Activated CD4-positive, CD25-positive, alpha-beta regulatory T cell treated with anti-CD3 and anti-CD28 coated beads, Interleukin-2, amount 50 U/mL, for 24 hours (primary cell): ENCODE measurements at regions not wholly inside any gene's neighbourhood (a gene's known extent, or its start where the extent isn't known, plus 50 kb on each side); places are given as distances from the start of the nearest gene placed in this dataset.
"Not testable (repeated sequence)": the region's sequence is repeated elsewhere in the genome, so short reads cannot be mapped to it uniquely, and the experiment has no call there.

ENCODE experiments used
- ATAC-seq, 2 donors: fragments of 150-1000 bp; cut with Tn5 transposase; one replicate each; pipeline ENCODE4 v1.10.0; 2021; ENCODE audit warnings: mild to moderate bottlenecking in 1 of 2, moderate library complexity in 1 of 2

- no peak for ATAC-seq
Observed at GRCh38 chr10:35881320-35881719, 239.2 kb upstream of the FZD8 start.

DNA sequence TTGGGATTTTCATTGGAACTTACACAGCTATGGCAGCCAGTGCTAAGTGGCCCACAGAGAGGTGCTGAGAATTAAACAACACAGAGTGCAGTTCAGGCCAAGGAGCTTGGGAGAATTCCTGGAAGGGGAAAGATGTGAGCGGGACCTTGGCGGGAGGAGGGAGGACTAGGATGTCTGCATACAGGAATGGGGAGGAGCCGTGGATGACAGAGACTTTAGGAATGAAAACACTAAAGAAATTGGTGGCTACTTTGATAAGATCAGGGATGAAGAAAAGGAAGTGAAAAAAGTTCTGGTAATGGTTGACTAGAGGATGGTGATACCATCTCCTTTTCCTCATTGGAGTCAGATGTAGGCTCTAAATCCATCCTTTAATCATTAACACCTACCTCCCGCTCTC, 234.2 kb upstream of the FZD8 start:
- no peak for ATAC-seq

- ATAC-seq = no peak
Observed at GRCh38 chr10:35875016-35875676, 233.1 kb upstream of the FZD8 start.

GRCh38 chr10:35874311-35875015, 232.4 kb upstream of the FZD8 start:
- ATAC-seq = no peak

GRCh38 chr10:35872671-35873070, 230.6 kb upstream of the FZD8 start:
- no peak for ATAC-seq

DNA sequence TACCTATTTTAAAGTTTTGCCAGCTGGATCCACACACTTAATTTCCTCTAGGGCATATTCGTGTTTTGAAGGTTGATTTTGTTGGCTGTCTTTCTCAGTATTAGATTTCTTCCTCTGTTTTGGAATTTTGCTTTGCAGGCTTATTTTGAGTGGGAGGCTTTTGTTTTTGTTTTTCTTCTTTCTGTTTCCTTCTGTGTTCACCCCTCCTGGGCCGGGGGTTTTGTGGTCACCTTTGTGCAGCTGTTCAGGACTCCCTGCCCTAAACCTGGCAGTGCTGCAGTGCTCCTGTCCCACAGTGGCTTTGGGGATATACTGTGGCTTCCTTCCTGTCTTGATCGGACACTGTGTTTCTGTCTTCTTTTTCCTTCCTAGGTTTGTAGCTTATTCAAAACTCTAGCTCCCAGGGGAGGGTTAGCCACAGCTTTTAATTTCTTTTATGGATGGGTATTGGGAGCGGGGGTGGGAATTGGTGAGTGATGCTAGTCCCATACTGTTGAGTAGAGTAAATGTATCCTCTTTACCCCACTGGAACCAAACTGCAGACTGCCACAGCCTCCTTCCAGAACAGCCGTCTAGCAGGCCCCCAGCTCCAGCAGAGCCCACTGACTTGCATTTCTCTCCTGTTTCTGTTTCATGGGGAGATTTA, 228.7 kb upstream of the FZD8 start:
- ATAC-seq = no peak

- ATAC-seq = not testable (repeated sequence)
Observed at GRCh38 chr10:35858676-35859283, 216.7 kb upstream of the FZD8 start.

DNA sequence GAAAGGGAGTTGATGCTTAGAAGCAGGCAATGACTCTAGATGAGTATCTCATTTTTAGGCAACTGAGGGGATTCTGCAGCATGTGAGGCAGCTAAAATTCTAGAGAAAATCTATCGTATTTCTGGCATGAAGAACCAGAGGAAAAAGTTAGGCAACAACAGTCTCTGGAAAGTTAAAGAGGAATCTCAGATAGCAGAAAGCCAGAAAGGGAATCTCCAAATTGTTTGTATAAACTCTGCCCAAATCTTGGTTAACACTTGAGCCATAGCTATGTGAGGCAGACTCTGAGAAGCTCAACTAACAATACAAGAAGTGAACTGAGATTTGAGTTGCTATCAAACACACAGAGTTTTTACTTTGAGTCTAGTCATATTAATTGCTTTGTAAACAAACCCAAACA, 215.8 kb upstream of the FZD8 start:
- no peak for ATAC-seq

DNA sequence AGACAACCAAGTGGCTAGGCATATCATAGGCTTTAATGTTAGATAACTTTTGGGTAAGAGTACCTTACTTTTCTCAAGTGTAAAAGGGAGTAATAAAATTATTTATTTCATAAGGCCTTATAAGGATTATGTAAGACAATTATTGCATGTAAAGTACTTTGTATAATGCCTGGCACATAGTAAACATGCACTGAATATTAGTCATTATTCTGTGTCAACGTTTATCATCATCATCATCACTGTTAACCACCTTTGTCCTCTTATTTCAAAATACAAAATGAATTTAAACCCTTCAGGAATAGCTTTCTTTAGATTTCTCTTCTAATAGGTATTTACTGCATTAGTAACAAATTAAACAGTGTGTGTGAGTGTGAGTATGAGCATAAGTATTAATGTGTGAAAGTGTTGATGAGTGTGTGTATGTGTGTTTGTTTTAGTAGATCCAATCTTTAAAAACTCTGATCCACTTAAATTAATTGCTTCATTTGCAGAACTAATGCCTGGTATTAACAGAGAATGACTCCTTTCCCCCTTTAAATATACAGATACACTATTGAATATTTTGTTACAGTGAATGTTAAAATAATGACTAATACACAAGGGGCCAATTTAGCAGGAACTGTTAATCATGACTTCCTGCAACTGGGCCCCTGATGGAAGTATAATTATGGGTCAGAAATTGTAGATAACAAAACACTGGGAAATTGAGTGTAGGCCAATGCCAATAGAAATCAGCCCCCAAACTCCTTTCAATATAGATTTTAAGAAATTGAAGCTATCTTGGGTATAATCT, 213.3 kb upstream of the FZD8 start:
- ATAC-seq = no peak

DNA sequence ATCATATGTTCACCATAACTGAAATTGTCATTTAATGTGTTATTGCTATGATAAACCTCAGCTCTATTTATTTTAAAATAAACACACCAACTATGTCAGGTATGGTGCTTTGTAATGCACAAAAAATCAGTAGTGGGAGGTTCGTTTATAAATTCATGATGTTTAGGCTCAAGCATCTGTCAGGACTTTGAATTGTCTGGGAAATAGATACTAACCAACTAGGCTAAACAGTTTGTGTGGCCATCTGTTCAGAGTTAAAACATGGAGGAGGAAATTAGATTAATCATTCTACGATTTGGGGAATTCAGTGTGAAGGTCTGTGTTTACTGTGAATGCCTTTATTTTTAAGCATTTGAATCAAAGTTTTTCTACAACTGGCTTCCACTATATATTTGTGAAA, 212.6 kb upstream of the FZD8 start:
- ATAC-seq = no peak

GRCh38 chr10:35852721-35853120, 210.6 kb upstream of the FZD8 start:
- no peak for ATAC-seq

- no peak for ATAC-seq
Observed at GRCh38 chr10:35848412-35848811, 206.3 kb upstream of the FZD8 start.

GRCh38 chr10:35844686-35845085, 202.6 kb upstream of the FZD8 start:
- ATAC-seq = no peak

GRCh38 chr10:35843524-35844181, 201.6 kb upstream of the FZD8 start:
- no peak for ATAC-seq

- no peak for ATAC-seq
Observed at GRCh38 chr10:35838054-35838453, 196.0 kb upstream of the FZD8 start.

- ATAC-seq = no peak
Observed at GRCh38 chr10:35835545-35835944, 193.4 kb upstream of the FZD8 start.

- no peak for ATAC-seq
Observed at GRCh38 chr10:35834877-35835494, 192.9 kb upstream of the FZD8 start.

DNA sequence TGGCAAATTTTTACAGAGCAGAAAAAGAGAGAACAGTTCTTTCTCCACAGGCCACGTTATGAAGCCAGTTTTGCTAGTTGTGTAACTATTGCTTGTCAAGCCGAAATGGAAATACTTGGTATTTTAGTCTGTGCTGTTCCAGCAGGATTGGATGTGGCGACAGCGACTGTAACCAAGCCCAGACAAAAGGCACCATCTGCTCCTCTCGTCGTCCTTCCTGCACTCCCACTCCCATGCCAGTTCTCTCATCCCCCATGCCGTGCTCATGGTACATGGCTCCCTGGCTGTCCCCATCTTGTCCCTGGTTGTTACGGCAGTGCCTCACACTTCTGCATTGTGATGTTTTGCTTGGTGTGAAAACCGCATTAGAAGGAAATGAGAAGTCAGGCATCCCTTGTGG, 185.7 kb upstream of the FZD8 start:
- ATAC-seq = no peak

DNA sequence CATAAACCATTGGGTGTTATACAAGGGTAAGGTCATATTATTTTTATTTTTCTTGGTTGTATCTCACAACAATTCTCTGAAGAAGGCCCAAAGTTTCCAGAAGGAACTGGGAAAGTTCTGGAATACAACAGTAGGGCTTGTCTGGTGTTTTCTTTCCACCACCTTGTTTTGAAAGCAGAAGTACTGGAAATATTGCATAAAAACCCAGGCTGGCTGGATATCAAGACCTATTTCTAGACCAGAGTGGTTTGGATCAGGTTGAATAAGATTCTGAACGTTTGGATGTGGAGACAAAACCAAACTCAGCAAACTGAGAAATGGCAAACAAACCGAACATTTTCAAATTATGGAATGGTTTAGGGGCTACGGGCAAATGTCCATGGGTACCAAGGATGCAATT, 182.6 kb upstream of the FZD8 start:
- no peak for ATAC-seq

- ATAC-seq = no peak
Observed at GRCh38 chr10:35822316-35822715, 180.2 kb upstream of the FZD8 start.

DNA sequence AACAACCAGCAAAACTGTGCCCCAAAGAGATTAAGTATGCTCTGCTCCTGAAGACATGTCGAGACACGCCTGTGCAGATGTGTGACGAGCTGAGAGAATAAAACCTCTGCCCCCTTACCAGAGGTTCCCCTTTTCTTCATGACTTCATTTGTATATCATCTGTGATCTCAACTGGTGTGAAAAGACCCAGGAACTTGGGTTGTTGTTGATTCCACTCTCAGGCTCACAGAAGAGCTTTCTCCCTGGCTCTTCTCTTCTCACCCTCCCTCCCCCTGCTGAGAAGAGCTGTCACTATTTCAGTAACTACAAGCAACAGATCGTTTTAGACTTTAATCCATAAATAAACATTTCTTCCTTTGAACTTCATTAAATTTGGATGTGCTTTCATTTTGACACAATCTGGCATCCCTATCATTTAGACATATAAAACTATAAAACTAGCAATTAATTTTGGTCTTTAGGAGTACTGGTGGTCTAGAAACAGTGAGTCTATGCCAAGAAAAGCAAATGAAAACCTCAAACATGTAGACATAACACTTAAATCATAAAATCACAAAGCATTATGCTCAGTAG, 179.3 kb upstream of the FZD8 start:
- ATAC-seq = no peak

DNA sequence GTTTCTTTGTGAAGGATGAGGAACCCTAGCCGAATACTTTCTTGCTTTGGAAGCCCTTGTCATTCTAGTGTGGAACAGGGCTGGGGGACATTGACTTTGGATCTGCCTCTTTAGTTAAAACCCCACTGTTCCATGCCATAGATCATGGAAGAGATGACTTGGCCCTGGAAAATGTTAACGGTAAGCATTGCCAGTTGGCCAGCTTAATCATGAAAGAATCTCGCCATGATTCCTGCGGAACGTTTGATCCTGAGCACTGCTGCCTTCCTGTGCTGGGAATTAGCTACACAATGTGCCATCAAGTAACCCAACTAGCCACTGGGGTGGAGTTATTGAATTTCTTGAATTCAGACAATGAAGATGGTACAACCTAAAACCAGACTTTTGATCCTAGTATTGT, 177.6 kb upstream of the FZD8 start:
- no peak for ATAC-seq
